Tibial nerve (tissue), 4 donors: ENCODE measurements at regions not wholly inside any gene's neighbourhood (a gene's known extent, or its start where the extent isn't known, plus 50 kb on each side); places are given as distances from the start of the nearest gene placed in this dataset.

Experiments used
- DNase-seq, 2 donors: peaks; one replicate each; pipeline ENCODE4 v3.0.0-alpha.2; 2019; ENCODE audit warnings: low spot score in 2 of 2
- H3K27ac ChIP-seq, 4 donors: fragments of 200-600 bp; sonication (generic) in 3 of 4; one replicate each; pipeline ENCODE4 v1.5.1; 2017 to 2019; ENCODE audit warnings: mild to moderate bottlenecking in 1 of 4
- H3K27me3 ChIP-seq, 2 donors: fragments of 200-600 bp; sonication (generic) in 1 of 2; one replicate each; pipeline versions ENCODE4 v1.5.1 to v1.6.0; 2017 to 2019
- H3K36me3 ChIP-seq, 3 donors: fragments of 200-600 bp; sonication (generic); one replicate each; pipeline ENCODE4 v1.5.1; 2018 to 2019
- H3K4me1 ChIP-seq, 4 donors: fragments of 200-600 bp; sonication (generic) in 3 of 4; one replicate each; pipeline ENCODE4 v1.5.1; 2017 to 2019
- H3K4me3 ChIP-seq, 4 donors: fragments of 200-600 bp; sonication (generic) in 3 of 4; one replicate each; pipeline ENCODE4 v1.5.1; 2017 to 2019; ENCODE audit warnings: mild to moderate bottlenecking in 1 of 4, moderate library complexity in 1 of 4
- H3K9me3 ChIP-seq, 4 donors: fragments of 200-600 bp; sonication (generic) in 3 of 4; one replicate each; pipeline ENCODE4 v1.5.1; 2017 to 2019
- CTCF ChIP-seq, 5 experiments: fragments of 200-600 bp in 3 of 5; fragments of 450-650 bp in 2 of 5; sonication (generic) in 3 of 5; IDR thresholded peaks; one replicate each; pipeline ENCODE4 v1.5.1; 2016 to 2019; ENCODE audit warnings: antibody characterized with exemption in 5 of 5, mild to moderate bottlenecking in 3 of 5, moderate library complexity in 2 of 5
- EP300 ChIP-seq, 2 donors: sonication (generic); formaldehyde crosslinking; IDR thresholded peaks; one replicate each; pipeline ENCODE4 v1.6.1; 2017; ENCODE audit warnings: antibody characterized with exemption in 2 of 2, mild to moderate bottlenecking in 1 of 2
- POLR2A ChIP-seq, 2 donors: fragments of 450-650 bp; IDR thresholded peaks; one replicate each; pipeline ENCODE4 v1.6.1; 2017; ENCODE audit warnings: antibody characterized with exemption in 2 of 2, mild to moderate bottlenecking in 2 of 2, moderate library complexity in 2 of 2
- WGBS, 2 donors: methylation state at CpG; one replicate each; pipeline ENCODE4 v1.1.5; 2018; 5-methylcytosine and 5-hydroxymethylcytosine counted together

- H3K27ac ChIP-seq = no peak overlapping the region
Observed at GRCh38 chr3:104537323-104537722, 829.4 kb upstream of the ALCAM start.

GRCh38 chr3:104546301-104546700, 820.4 kb upstream of the ALCAM start:
- Histone ChIP-seq H3K36me3 (no peaks in the 10 kb centered on the region), H3K4me1 (peaks cover 0 to 6% (median 0%) of the 10 kb centered on the region in 4 donors), H3K27ac (no peak overlapping the region), H3K4me3 (no peak overlapping the region), H3K27me3 (no peaks in the 10 kb centered on the region), H3K9me3 (no peaks in the 10 kb centered on the region)
- WGBS, 2 donors = 86 to 94% methylated on average over 3 of the region's 3 CpGs
- TF ChIP-seq POLR2A (IDR thresholded peaks at IDR 0.05) (no peak), EP300 (IDR thresholded peaks at IDR 0.05) (no peak), CTCF (IDR thresholded peaks at IDR 0.05) (no peak)
- no peak for DNase-seq

More at GRCh38 chr3:104537323-104537722, 829.4 kb upstream of the ALCAM start:
- H3K4me1 ChIP-seq = no peaks in the 10 kb centered on the region
- no peak for DNase-seq
- 89 to 90% methylated on average over 3 of the region's 3 CpGs for WGBS, 2 donors
- TF ChIP-seq EP300 (IDR thresholded peaks at IDR 0.05) = no peak
- TF ChIP-seq POLR2A (IDR thresholded peaks at IDR 0.05) = no peak
- no peak for TF ChIP-seq CTCF (IDR thresholded peaks at IDR 0.05)
- H3K36me3 ChIP-seq = no peaks in the 10 kb centered on the region
- no peak overlapping the region for H3K4me3 ChIP-seq
- H3K9me3 ChIP-seq = peaks cover 0 to 23% (median 0%) of the 10 kb centered on the region in 4 donors
- H3K27me3 ChIP-seq = no peaks in the 10 kb centered on the region

DNA sequence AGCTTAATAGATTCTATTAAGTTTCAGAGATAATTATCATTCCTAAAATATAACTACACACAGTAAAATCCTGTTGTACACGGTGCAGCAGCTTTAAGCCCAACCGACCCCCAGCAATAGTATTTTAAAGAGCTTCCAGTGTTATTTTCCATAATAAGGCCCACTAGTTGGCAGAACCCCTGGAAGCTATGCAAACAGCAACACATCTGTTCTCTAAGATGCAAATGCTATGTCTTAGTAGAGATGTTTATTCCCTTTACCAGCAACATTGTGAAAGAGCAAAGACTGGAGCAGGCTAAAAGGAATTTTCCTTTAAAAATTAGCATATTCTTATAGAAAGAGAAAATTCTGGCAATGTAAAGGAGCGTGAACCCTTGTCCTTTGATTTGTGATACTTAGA, 819.7 kb upstream of the ALCAM start:
- no peaks in the 10 kb centered on the region for H3K36me3 ChIP-seq
- H3K4me1 ChIP-seq = peaks cover 0 to 6% (median 0%) of the 10 kb centered on the region in 4 donors
- H3K4me3 ChIP-seq = no peak overlapping the region
- H3K27ac ChIP-seq = no peak overlapping the region
- no peak for DNase-seq
- H3K27me3 ChIP-seq = no peaks in the 10 kb centered on the region
- no peak for TF ChIP-seq CTCF (IDR thresholded peaks at IDR 0.05)
- TF ChIP-seq EP300 (IDR thresholded peaks at IDR 0.05) = no peak
- WGBS, 2 donors = 38 to 47% methylated on average over 3 of the region's 3 CpGs
- no peaks in the 10 kb centered on the region for H3K9me3 ChIP-seq

DNA sequence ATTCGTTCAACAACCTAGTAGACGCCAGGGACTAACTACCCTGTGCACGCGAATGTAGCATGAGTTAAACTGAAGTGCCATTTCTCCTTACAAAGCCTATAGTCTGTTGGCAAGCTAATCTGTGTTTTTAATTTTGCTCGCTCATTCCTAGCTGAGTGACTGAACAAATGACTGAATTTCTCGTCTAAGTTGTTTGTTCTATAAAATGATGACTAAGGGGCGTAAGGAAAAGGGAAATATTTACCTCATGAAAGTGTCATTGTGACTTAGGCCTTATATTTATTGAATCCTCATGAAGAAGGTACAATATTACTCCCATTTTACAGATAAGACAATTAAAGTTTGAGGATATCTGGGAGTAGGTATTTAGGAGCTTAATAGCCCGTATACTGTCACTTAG, 818.3 kb upstream of the ALCAM start:
- 82 to 96% methylated on average over 8 of the region's 8 CpGs for WGBS, 2 donors
- Histone ChIP-seq H3K27ac (no peak overlapping the region), H3K4me3 (no peak overlapping the region), H3K36me3 (no peaks in the 10 kb centered on the region), H3K4me1 (peaks cover 0 to 6% (median 0%) of the 10 kb centered on the region in 4 donors), H3K27me3 (no peaks in the 10 kb centered on the region), H3K9me3 (no peaks in the 10 kb centered on the region)
- DNase-seq = no peak
- TF ChIP-seq POLR2A (IDR thresholded peaks at IDR 0.05) = no peak
- no peak for TF ChIP-seq EP300 (IDR thresholded peaks at IDR 0.05)
- no peak for TF ChIP-seq CTCF (IDR thresholded peaks at IDR 0.05)

DNA sequence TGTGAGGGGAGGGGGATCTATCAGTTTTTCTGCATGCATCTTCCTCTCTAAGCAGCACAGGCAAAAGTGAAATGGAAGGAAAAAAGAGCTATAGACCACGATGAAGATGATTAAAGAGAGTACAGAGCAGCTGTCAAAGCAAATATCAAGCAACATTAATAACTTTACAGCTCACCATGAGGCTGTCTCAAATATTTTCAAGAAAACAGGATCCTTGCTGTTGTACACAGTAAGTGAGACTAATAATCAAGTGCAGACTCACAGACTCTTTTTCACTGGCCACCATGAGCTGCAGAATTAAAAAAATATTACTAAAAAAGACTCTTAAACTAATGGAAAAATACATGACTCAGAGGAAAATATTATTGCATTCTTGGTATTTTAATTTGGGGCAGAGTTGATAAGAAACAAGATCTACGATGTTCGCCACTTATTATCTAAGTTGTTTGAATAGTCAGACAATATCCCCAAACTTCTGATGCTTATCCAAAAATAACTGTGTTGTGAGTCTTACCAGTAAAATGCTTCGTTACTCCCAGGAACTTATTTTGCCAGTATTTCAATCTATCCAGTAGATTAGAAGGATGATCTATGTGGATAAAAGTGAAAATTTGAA, 817.5 kb upstream of the ALCAM start:
- H3K4me1 ChIP-seq = peaks cover 0 to 6% (median 0%) of the 10 kb centered on the region in 4 donors
- no peak overlapping the region for H3K27ac ChIP-seq
- 36 to 39% methylated on average over 4 of the region's 4 CpGs for WGBS, 2 donors
- no peaks in the 10 kb centered on the region for H3K27me3 ChIP-seq
- H3K4me3 ChIP-seq = no peak overlapping the region
- H3K36me3 ChIP-seq = no peaks in the 10 kb centered on the region
- no peak for TF ChIP-seq POLR2A (IDR thresholded peaks at IDR 0.05)
- TF ChIP-seq EP300 (IDR thresholded peaks at IDR 0.05) = no peak
- no peak for TF ChIP-seq CTCF (IDR thresholded peaks at IDR 0.05)
- DNase-seq = no peak
- H3K9me3 ChIP-seq = no peaks in the 10 kb centered on the region
